ENCODE measurements at regions not wholly inside any gene's neighbourhood (a gene's known extent, or its start where the extent isn't known, plus 50 kb on each side); places are given as distances from the start of the nearest gene placed in this dataset.

GRCh38 chr10:89944138-89944537 is 242.7 kb downstream of the KIF20B start:
- H3K4me2 ChIP-seq (ENCODE audit: low read length) = no peak overlapping the region
- no peaks in the 10 kb centered on the region for H4K20me1 ChIP-seq (ENCODE audit: insufficient read depth, low read length)
- no peaks in the 10 kb centered on the region for H3K79me2 ChIP-seq (ENCODE audit: insufficient read depth, low read depth, low read length)
- intact Hi-C loops (cut with micrococcal nuclease; ENCODE audit: unreplicated experiment) = no loop called here
- POLR2A ChIA-PET = interaction anchor here (0.6 kb wide), 1 partner anchor 648 kb away, joined by 3 read pairs; no protein-coding TSS in a partner anchor
- no peak overlapping the region for H2AFZ ChIP-seq (ENCODE audit: low read length)
- no peak for DNase-seq (ENCODE audit: low spot score)
- H3K36me3 ChIP-seq (ENCODE audit: insufficient read depth, low read length) = no peaks in the 10 kb centered on the region
- no peaks in the 10 kb centered on the region for H3K9me3 ChIP-seq (ENCODE audit: low read length)
- no peak for TF ChIP-seq EZH2phosphoT487 (IDR thresholded peaks at IDR 0.05; ENCODE audit: borderline replicate concordance, low read depth, low read length)
- TF ChIP-seq CTCF (conservative IDR thresholded peaks at IDR 0.05; ENCODE audit: low read length) = no peak
- H3K4me1 ChIP-seq (ENCODE audit: insufficient read depth, low read length, poor library complexity, severe bottlenecking) = no peaks in the 10 kb centered on the region
- BruUV-seq (replicated peaks) = no TSS peak
- H3K4me3 ChIP-seq (ENCODE audit: low read depth, low read length, poor library complexity, severe bottlenecking) = no peak overlapping the region
- H3K27ac ChIP-seq (ENCODE audit: low read depth, low read length, poor library complexity, severe bottlenecking) = no peak overlapping the region
- CTCF ChIA-PET (ENCODE audit: unreplicated experiment) = no interaction called here
- no peaks in the 10 kb centered on the region for H3K9me2 ChIP-seq (ENCODE audit: insufficient read depth, low read length)

DNA sequence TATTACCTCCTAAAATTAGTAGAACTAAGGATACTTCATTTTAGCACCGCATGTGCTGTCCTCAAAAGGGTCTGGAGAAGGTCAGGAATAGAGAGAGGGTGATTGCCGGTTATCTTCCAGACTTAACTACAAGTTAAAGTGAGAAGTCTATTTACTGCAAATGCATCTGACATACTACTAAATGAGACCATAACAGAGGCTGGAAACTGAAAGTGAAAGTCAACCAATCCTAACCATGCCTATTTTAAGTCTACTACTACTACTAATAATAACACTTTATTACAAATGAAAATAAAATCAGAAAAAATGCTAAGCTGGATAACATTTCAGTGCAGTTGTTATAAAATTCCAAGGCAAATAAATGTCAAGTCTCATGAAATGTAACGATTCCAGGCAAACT is 244.7 kb downstream of the KIF20B start:
- H3K9me2 ChIP-seq (ENCODE audit: insufficient read depth, low read length) = no peaks in the 10 kb centered on the region
- POLR2A ChIA-PET = no interaction called here
- intact Hi-C loops (cut with micrococcal nuclease; ENCODE audit: unreplicated experiment) = no loop called here
- H4K20me1 ChIP-seq (ENCODE audit: insufficient read depth, low read length) = no peaks in the 10 kb centered on the region
- H3K36me3 ChIP-seq (ENCODE audit: insufficient read depth, low read length) = no peaks in the 10 kb centered on the region
- no peak overlapping the region for H3K4me3 ChIP-seq (ENCODE audit: low read depth, low read length, poor library complexity, severe bottlenecking)
- H3K79me2 ChIP-seq (ENCODE audit: insufficient read depth, low read depth, low read length) = no peaks in the 10 kb centered on the region
- H3K4me1 ChIP-seq (ENCODE audit: insufficient read depth, low read length, poor library complexity, severe bottlenecking) = no peaks in the 10 kb centered on the region
- no peak for TF ChIP-seq EZH2phosphoT487 (IDR thresholded peaks at IDR 0.05; ENCODE audit: borderline replicate concordance, low read depth, low read length)
- TF ChIP-seq CTCF (conservative IDR thresholded peaks at IDR 0.05; ENCODE audit: low read length) = no peak
- H3K4me2 ChIP-seq (ENCODE audit: low read length) = no peak overlapping the region
- H3K9me3 ChIP-seq (ENCODE audit: low read length) = no peaks in the 10 kb centered on the region
- no peak for DNase-seq (ENCODE audit: low spot score)
- H3K27ac ChIP-seq (ENCODE audit: low read depth, low read length, poor library complexity, severe bottlenecking) = no peak overlapping the region
- H2AFZ ChIP-seq (ENCODE audit: low read length) = no peak overlapping the region
- no TSS peak for BruUV-seq (replicated peaks)
- CTCF ChIA-PET (ENCODE audit: unreplicated experiment) = no interaction called here

DNA sequence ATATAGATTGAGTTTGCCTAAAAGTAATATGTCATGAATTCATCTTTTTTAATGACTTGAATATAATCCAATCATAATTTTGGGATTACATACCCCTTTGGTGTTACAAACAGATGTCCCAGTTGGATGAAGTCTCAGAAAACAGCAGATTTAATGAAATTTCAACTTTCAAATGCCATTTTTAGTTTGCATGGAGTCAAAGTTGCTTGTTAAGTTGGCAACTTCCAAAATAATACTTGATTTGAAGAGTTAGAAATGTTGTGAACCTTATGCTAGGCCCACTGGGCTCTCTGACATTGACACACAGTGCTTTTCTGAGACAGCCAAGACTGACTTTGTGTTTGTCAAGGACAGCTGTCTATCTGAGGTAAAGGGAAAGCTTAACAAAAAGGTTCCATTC is 248.1 kb downstream of the KIF20B start:
- Histone ChIP-seq H3K9me3 (ENCODE audit: low read length) (no peaks in the 10 kb centered on the region), H2AFZ (ENCODE audit: low read length) (no peak overlapping the region), H3K27ac (ENCODE audit: low read depth, low read length, poor library complexity, severe bottlenecking) (no peak overlapping the region), H3K79me2 (ENCODE audit: insufficient read depth, low read depth, low read length) (no peaks in the 10 kb centered on the region), H4K20me1 (ENCODE audit: insufficient read depth, low read length) (no peaks in the 10 kb centered on the region), H3K4me1 (ENCODE audit: insufficient read depth, low read length, poor library complexity, severe bottlenecking) (no peaks in the 10 kb centered on the region), H3K4me3 (ENCODE audit: low read depth, low read length, poor library complexity, severe bottlenecking) (no peak overlapping the region), H3K9me2 (ENCODE audit: insufficient read depth, low read length) (no peaks in the 10 kb centered on the region), H3K36me3 (ENCODE audit: insufficient read depth, low read length) (no peaks in the 10 kb centered on the region), H3K4me2 (ENCODE audit: low read length) (no peak overlapping the region)
- no peak for TF ChIP-seq CTCF (conservative IDR thresholded peaks at IDR 0.05; ENCODE audit: low read length)
- no peak for TF ChIP-seq EZH2phosphoT487 (IDR thresholded peaks at IDR 0.05; ENCODE audit: borderline replicate concordance, low read depth, low read length)
- CTCF ChIA-PET (ENCODE audit: unreplicated experiment) = no interaction called here
- DNase-seq (ENCODE audit: low spot score) = no peak
- intact Hi-C loops (cut with micrococcal nuclease; ENCODE audit: unreplicated experiment) = no loop called here
- BruUV-seq (replicated peaks) = no TSS peak
- POLR2A ChIA-PET = interaction anchor here (0.7 to 1.0 kb wide), 2 partner anchors 48 to 93 kb away, joined by 3 to 4 read pairs; no protein-coding TSS in a partner anchor

Data from OCI-LY7 (cell line).